Ectodermal cell (in vitro differentiated cells): ENCODE measurements at regions not wholly inside any gene's neighbourhood (a gene's known extent, or its start where the extent isn't known, plus 50 kb on each side); places are given as distances from the start of the nearest gene placed in this dataset.

ENCODE experiments used
- H3K27ac ChIP-seq: 2 replicates; pipeline ENCODE4 v1.7.0; 2013; ENCODE audit warnings: mild to moderate bottlenecking, low read depth, low read length; ENCODE audit not compliant: insufficient read depth, poor library complexity, severe bottlenecking
- H3K27me3 ChIP-seq: 2 replicates; pipeline ENCODE4 v1.7.0; 2013; ENCODE audit warnings: mild to moderate bottlenecking, low read length; ENCODE audit not compliant: insufficient read depth, control insufficient read depth, poor library complexity, severe bottlenecking
- H3K36me3 ChIP-seq: one replicate; pipeline ENCODE4 v1.7.0; 2013; ENCODE audit warnings: low read length; ENCODE audit not compliant: control insufficient read depth, insufficient read depth
- H3K4me1 ChIP-seq: one replicate; pipeline ENCODE4 v1.7.0; 2013; ENCODE audit warnings: low read length; ENCODE audit not compliant: control insufficient read depth, insufficient read depth
- H3K4me3 ChIP-seq: 2 replicates; pipeline ENCODE4 v1.7.0; 2013; ENCODE audit warnings: low read depth, low read length, control low read depth; ENCODE audit not compliant: insufficient read depth
- H3K9me3 ChIP-seq: 2 replicates; pipeline ENCODE4 v1.7.0; 2013; ENCODE audit warnings: mild to moderate bottlenecking, low read length, moderate library complexity; ENCODE audit not compliant: control insufficient read depth
- WGBS, 2 experiments: methylation state at CpG; one replicate each; pipeline ENCODE4 v1.1.7; 2013; ENCODE audit warnings: missing lambda C conversion rate in 2 of 2; 5-methylcytosine and 5-hydroxymethylcytosine counted together

DNA sequence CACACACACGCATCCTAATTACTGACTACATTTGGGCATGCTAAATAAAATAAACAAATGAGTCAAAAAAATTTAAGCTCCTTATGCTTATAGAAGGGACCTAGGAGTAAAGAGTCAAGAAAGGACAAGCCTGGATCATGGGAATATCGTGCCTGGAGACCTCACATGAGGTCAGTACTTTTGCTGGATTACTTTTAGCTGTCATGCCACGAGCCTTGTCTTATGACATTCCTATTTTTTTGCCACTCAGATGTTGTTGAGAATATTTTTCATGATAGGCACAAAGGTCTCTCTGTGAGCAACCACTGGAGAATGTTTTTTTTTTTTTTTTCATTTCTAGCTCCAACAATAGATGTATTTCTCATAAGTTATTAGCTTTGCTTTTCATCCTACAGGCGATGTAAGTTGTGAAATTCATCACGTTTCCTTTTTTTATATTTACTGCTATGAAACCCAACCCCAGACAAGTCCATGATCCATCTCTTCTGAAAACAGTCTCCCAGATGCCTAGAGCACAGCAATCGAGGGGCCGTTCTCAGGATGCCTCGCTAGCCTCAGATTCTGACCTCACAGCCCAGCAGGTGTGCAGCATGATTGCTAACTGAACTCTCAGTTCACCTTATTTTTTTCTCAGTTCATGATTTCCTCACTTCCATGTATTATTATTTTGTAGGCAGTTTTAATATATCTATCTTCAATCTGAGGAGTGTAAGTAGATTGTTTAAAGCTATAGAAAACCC lies 464.5 kb downstream of the IRS1 start:
- Histone ChIP-seq H3K36me3 (no peaks in the 10 kb centered on the region), H3K27ac (no peak overlapping the region), H3K4me3 (no peak overlapping the region), H3K4me1 (no peaks in the 10 kb centered on the region), H3K9me3 (no peaks in the 10 kb centered on the region), H3K27me3 (no peaks in the 10 kb centered on the region)
- 89 to 94% methylated on average over 7 to 8 of the region's 8 CpGs for WGBS, 2 experiments

DNA sequence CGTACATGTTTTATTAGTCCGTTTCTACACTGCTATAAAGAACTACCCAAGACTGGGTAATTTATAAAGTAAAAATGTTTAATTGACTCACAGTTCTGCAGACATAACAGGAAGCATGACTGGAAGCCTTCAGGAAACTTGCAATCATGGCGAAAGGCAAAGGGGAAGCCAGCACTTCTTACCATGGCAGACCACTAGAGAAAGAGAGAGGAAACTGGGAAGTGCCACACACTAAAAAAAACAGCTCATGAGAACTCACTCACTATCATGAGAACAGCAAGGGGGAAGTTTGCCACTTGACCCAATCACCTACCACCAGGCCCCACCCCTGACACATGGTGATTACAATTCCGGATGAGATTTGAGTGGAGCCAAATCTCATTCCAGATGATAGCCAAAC lies 466.2 kb downstream of the IRS1 start:
- no peaks in the 10 kb centered on the region for H3K4me1 ChIP-seq
- WGBS, 2 experiments: 90 to 99% methylated on average over 4 of the region's 4 CpGs
- H3K27ac ChIP-seq: no peak overlapping the region
- no peak overlapping the region for H3K4me3 ChIP-seq
- no peaks in the 10 kb centered on the region for H3K9me3 ChIP-seq
- H3K27me3 ChIP-seq: no peaks in the 10 kb centered on the region
- no peaks in the 10 kb centered on the region for H3K36me3 ChIP-seq

DNA sequence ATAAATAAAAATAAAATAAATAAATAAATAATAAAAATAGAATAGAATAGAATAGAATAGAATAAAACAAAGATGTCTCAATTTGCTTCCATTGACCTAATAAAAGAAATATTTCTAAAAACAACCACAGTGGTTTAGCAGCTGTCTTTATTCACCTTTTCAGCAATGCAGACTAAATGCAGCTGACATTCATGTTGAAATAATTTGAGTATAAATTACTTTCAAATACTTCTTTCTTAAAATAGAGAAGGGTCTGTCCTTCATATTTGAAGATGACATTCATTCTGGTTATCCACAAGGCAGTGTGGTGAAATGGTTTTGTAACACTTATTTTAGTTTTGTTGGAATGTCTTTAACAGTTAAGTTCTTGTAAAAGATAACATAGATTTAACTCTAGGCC lies 469.4 kb downstream of the IRS1 start:
- Histone ChIP-seq H3K27ac (no peak overlapping the region), H3K4me3 (no peak overlapping the region), H3K9me3 (no peaks in the 10 kb centered on the region), H3K36me3 (no peaks in the 10 kb centered on the region), H3K4me1 (peaks cover 6% of the 10 kb centered on the region), H3K27me3 (no peaks in the 10 kb centered on the region)

DNA sequence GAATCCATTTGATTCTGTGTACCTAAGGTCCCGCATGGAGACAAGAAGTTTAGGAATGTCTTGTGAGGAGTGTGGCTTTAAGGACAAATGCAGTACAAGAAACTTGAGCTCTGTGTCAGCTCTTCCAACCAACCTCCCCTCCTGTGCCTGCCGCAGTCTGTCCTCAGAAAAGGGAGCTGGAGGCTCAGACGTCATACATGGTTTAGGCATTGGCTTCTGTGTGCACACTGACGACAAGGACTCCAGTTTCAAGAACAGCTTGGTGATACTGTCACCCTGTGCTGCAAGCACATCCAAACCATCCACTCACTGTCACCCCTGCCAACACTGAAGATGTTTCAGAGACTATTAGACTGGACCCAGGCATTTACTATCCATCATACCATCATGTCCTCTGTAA lies 470.4 kb downstream of the IRS1 start:
- no peak overlapping the region for H3K27ac ChIP-seq
- H3K4me1 ChIP-seq: peaks cover 6% of the 10 kb centered on the region
- 90% methylated on average over 4 of the region's 4 CpGs for WGBS, 2 experiments

DNA sequence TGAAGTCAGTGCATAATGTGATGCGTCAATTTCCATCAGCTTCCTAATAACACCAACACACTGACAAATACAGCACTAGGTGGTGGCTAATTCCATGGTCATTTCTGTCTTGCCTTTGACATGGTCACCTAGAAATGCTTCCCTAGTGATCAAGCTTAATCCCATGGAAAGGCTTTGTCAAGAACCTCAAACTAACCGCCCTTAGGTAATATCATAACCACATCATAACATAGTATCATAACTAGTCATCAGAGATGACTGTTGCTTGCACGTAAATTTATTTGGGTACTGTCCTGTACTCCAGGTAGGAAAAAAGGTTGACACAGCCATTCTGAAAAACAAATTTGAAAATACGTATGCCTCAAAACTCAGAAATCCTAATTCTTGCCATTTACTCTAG lies 471.8 kb downstream of the IRS1 start:
- WGBS, 2 experiments: 95% methylated on average over 4 of the region's 4 CpGs
- no peak overlapping the region for H3K4me3 ChIP-seq
- no peaks in the 10 kb centered on the region for H3K36me3 ChIP-seq

More for the DNA sequence above, 470.4 kb downstream of the IRS1 start:
- Histone ChIP-seq H3K27me3 (no peaks in the 10 kb centered on the region), H3K9me3 (no peaks in the 10 kb centered on the region), H3K4me3 (no peak overlapping the region), H3K36me3 (no peaks in the 10 kb centered on the region)

DNA sequence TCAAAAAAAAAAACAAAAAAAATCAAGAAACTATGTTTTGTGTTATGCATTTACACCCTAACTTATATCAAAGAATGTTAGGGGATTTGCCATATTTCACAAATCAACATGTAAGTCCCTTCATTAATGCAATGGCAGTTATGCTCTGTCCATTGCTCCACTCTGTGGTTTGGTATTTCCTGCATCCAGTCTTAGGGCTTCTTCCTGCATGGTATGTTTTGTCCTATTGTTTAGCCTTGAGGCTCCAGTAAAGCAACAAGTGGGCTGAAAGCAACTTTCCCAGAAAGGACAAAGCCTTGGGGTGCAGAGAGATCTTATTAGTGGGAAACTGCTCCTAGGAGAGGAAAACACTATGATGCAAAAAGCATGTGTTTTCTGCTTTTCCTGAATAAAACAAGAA lies 474.1 kb downstream of the IRS1 start:
- Histone ChIP-seq H3K4me1 (peaks cover 6% of the 10 kb centered on the region), H3K36me3 (no peaks in the 10 kb centered on the region), H3K9me3 (no peaks in the 10 kb centered on the region), H3K27me3 (no peaks in the 10 kb centered on the region), H3K27ac (no peak overlapping the region), H3K4me3 (no peak overlapping the region)

More for the DNA sequence above, 471.8 kb downstream of the IRS1 start:
- Histone ChIP-seq H3K4me1 (peaks cover 6% of the 10 kb centered on the region), H3K27ac (no peak overlapping the region), H3K9me3 (no peaks in the 10 kb centered on the region), H3K27me3 (no peaks in the 10 kb centered on the region)

DNA sequence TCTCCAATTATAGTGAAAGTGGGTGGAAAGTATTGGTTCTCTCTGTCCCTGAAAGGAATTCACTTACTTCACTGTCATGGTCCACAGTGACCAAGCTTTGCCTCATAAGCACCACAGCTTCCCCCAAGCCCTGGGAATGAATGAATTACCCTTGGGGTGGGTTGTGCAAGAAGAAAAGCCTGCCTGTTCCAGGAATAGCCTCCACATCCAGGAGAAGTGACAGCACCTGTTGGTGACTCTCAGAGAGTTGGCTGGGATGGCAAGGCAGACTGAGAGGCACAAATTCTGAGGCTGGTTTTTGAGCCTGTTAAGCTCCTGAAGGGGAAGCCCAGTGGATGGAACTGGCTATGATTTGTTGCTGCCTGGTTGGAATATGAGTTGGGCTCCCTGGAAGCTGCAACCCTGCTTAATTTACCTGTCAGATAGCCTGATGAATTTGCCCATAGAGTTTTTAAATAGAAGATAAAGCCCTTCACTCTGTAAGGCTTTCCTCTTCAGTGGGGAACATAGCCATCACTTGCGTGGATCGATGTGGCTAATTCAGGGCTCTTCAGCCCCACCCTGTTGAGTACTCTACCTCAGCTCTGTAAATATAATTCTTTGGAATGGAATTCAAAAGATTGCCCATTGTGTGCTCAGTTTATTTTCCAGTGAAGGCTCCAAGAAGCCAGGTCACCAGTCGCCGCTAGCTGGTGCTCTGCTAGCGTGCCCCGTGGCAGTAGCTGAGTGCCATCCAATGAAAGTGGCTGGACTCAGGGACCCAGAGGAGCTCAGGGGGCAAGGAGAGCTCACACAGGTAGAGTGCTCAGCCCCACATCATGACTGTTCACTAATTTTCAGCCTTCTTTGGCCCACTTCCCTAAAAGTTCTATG lies 479.3 kb downstream of the IRS1 start:
- Histone ChIP-seq H3K27me3 (no peaks in the 10 kb centered on the region), H3K9me3 (no peaks in the 10 kb centered on the region), H3K27ac (no peak overlapping the region), H3K4me3 (no peak overlapping the region), H3K36me3 (no peaks in the 10 kb centered on the region), H3K4me1 (peaks cover 1% of the 10 kb centered on the region)
- WGBS, 2 experiments: 96 to 97% methylated on average over 6 of the region's 6 CpGs

DNA sequence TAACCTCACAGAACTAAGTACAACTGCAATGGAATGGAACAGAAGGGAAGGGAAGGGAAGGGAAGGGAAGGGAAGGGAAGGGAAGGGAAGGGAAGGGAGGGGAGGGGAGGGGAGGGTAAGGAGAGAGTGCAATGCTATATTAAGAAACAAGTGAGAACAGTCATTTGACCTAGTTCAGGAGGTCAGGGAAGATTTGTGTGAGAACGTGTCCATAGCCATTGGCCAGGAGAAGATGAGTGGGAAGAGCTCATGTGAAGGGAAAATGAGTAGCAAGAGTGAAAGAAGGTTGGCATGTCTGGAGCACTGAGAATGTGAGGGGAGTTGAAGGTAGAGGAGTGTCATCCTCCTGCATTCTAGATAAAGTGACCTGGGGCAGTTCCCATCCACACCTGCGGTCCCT lies 481.6 kb downstream of the IRS1 start:
- no peaks in the 10 kb centered on the region for H3K36me3 ChIP-seq
- H3K27me3 ChIP-seq: no peaks in the 10 kb centered on the region
- no peak overlapping the region for H3K4me3 ChIP-seq
- H3K9me3 ChIP-seq: no peaks in the 10 kb centered on the region
- H3K27ac ChIP-seq: no peak overlapping the region
- H3K4me1 ChIP-seq: no peaks in the 10 kb centered on the region
- 97% methylated on average over 2 of the region's 2 CpGs for WGBS, 2 experiments

DNA sequence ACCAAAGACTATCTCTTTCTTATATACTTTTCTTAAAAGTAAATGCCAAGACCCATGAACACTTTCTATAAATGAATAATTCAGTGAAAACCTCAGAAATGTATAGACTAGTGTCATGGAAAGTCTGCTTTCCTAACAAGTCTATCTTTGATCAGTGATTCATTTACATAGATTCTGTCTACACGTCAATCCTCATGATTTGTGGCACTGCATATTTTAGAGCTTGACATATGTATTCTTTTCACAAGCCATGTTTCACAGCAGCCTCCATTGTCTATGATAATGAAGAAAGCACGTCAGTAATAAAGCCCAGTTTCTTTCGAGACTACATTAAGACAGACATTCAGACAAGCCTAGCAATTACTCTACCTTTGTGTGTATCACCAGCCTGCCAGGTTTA lies 486.6 kb downstream of the IRS1 start:
- Histone ChIP-seq H3K27me3 (no peaks in the 10 kb centered on the region), H3K27ac (no peak overlapping the region), H3K9me3 (no peaks in the 10 kb centered on the region), H3K4me3 (no peak overlapping the region), H3K36me3 (no peaks in the 10 kb centered on the region), H3K4me1 (no peaks in the 10 kb centered on the region)
- WGBS, 2 experiments: 91 to 97% methylated on average over 3 of the region's 3 CpGs

DNA sequence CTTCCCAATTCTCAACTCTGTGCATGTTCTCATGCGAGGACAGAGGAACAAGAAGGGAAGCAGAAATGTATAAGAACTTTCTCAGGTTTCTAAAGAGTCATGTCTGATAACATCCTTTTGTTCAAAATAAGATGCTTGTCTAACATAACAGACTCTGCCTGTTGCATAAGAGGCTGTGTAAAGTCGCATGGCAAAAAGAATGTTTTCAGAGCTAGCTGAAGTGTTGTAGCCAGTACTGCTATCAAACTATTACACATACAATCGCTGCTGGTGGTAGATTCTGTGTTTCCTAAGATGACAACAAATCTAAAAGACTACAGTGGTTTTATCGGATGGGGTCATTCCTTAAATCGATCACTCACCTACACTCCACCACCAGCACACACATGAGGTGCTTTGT lies 487.5 kb downstream of the IRS1 start:
- Histone ChIP-seq H3K4me1 (no peaks in the 10 kb centered on the region), H3K27me3 (no peaks in the 10 kb centered on the region), H3K27ac (no peak overlapping the region), H3K36me3 (no peaks in the 10 kb centered on the region), H3K9me3 (no peaks in the 10 kb centered on the region), H3K4me3 (no peak overlapping the region)
- 91 to 94% methylated on average over 5 of the region's 5 CpGs for WGBS, 2 experiments
